Transverse colon (tissue), 4 donors: ENCODE measurements at regions not wholly inside any gene's neighbourhood (a gene's known extent, or its start where the extent isn't known, plus 50 kb on each side); places are given as distances from the start of the nearest gene placed in this dataset.

Experiments
- DNase-seq: peaks from one replicate; pipeline ENCODE4 v3.0.0-alpha.2; 2019
- H3K27ac ChIP-seq, 4 donors: fragments of 200-600 bp; sonication (generic); 2 replicates each; pipeline ENCODE4 v1.5.1; 2016 to 2018; ENCODE audit warnings: inconsistent platforms in 4 of 4
- H3K27me3 ChIP-seq: fragments of 200-600 bp; sonication (generic); 2 replicates; pipeline ENCODE4 v1.5.1; 2017; ENCODE audit warnings: inconsistent platforms
- H3K36me3 ChIP-seq, 4 donors: fragments of 200-600 bp; sonication (generic); 2 replicates each; pipeline ENCODE4 v1.5.1; 2017 to 2019; ENCODE audit warnings: inconsistent platforms in 4 of 4
- H3K4me1 ChIP-seq, 4 donors: fragments of 200-600 bp; sonication (generic); 2 replicates each; pipeline ENCODE4 v1.5.1; 2017 to 2020; ENCODE audit warnings: inconsistent platforms in 4 of 4
- H3K4me3 ChIP-seq, 4 donors: fragments of 200-600 bp; sonication (generic); 1 replicate in 1 of 4; 2 replicates in 3 of 4; pipeline versions ENCODE4 v1.5.1 to v1.6.1; 2017 to 2019; ENCODE audit warnings: inconsistent platforms in 4 of 4
- H3K9me3 ChIP-seq, 2 donors: fragments of 200-600 bp; sonication (generic); 2 replicates each; pipeline ENCODE4 v1.5.1; 2017 to 2019; ENCODE audit warnings: inconsistent platforms in 2 of 2
- CTCF ChIP-seq, 5 experiments: fragments of 200-600 bp in 3 of 5; fragments of 450-650 bp in 2 of 5; sonication (generic) in 3 of 5; IDR thresholded peaks; 1 replicate in 2 of 5; 2 replicates in 3 of 5; pipeline ENCODE4 v1.5.1; 2016 to 2017; ENCODE audit warnings: antibody characterized with exemption in 5 of 5, inconsistent platforms in 3 of 5, mild to moderate bottlenecking in 2 of 5, moderate library complexity in 1 of 5
- EP300 ChIP-seq: sonication (generic); formaldehyde crosslinking; IDR thresholded peaks from one replicate; pipeline ENCODE4 v1.6.1; 2017; ENCODE audit warnings: antibody characterized with exemption, low read depth
- POLR2A ChIP-seq: fragments of 450-650 bp; IDR thresholded peaks from one replicate; pipeline ENCODE4 v1.6.1; 2016; ENCODE audit warnings: antibody characterized with exemption, mild to moderate bottlenecking, moderate library complexity
- POLR2AphosphoS5 ChIP-seq, 3 donors: sonication (generic); formaldehyde crosslinking; IDR thresholded peaks; one replicate each; pipeline ENCODE4 v1.6.1; 2016; ENCODE audit warnings: antibody characterized with exemption in 3 of 3
- WGBS, 2 donors: methylation state at CpG; one replicate each; pipeline ENCODE4 v1.1.5; 2018; ENCODE audit warnings: low coverage in 1 of 2; 5-methylcytosine and 5-hydroxymethylcytosine counted together
- in situ Hi-C, 4 donors: fragments of 200-750 bp; cut with MboI; loops; one replicate each; pipeline versions ENCODE4 v1.15.0 to v1.15.1; 2017; ENCODE audit warnings: low sequenced_read_pairs in 3 of 4, low pct_ligation_motif_present in 1 of 4, low pct_unique_long_range_greater_than_20kb in 1 of 4
- intact Hi-C: fragments of 100-400 bp; cut with DNase I; formaldehyde crosslinking; loops from one replicate; pipeline ENCODE4 v1.15.1; 2023; ENCODE audit warnings: low total_unique reads

GRCh38 chr2:6524691-6525474, 340.8 kb downstream of the CMPK2 start:
- WGBS, 2 donors = 51 to 56% methylated on average over 7 to 13 of the region's 13 CpGs

GRCh38 chr2:6525475-6525964, 340.2 kb downstream of the CMPK2 start:
- no peaks in the 10 kb centered on the region for H3K36me3 ChIP-seq
- H3K9me3 ChIP-seq = no peaks in the 10 kb centered on the region
- intact Hi-C loops (no loop called here), in situ Hi-C loops (loop anchor here in 2 of 4 donors (10.0 kb wide), 1 partner anchor 171 kb away; no protein-coding TSS in a partner anchor)
- DNase-seq = no peak
- no peaks in the 10 kb centered on the region for H3K27me3 ChIP-seq
- WGBS, 2 donors = 75 to 84% methylated on average over 3 to 6 of the region's 6 CpGs
- no peaks in the 10 kb centered on the region for H3K4me1 ChIP-seq
- no peak overlapping the region for H3K27ac ChIP-seq
- TF ChIP-seq CTCF (IDR thresholded peaks at IDR 0.05) = no peak
- no peak for TF ChIP-seq POLR2AphosphoS5 (IDR thresholded peaks at IDR 0.05)
- TF ChIP-seq EP300 = no peak
- no peak for TF ChIP-seq POLR2A
- H3K4me3 ChIP-seq = no peak overlapping the region

More at GRCh38 chr2:6524691-6525474, 340.8 kb downstream of the CMPK2 start:
- H3K4me3 ChIP-seq = no peak overlapping the region
- no peak for DNase-seq
- no peaks in the 10 kb centered on the region for H3K4me1 ChIP-seq
- in situ Hi-C loops (loop anchor here in 2 of 4 donors (10.0 kb wide), 1 partner anchor 170 kb away; no protein-coding TSS in a partner anchor), intact Hi-C loops (no loop called here)
- H3K36me3 ChIP-seq = no peaks in the 10 kb centered on the region
- no peak overlapping the region for H3K27ac ChIP-seq
- H3K27me3 ChIP-seq = no peaks in the 10 kb centered on the region
- no peaks in the 10 kb centered on the region for H3K9me3 ChIP-seq
- TF ChIP-seq CTCF (IDR thresholded peaks at IDR 0.05) (no peak), EP300 (no peak), POLR2AphosphoS5 (IDR thresholded peaks at IDR 0.05) (no peak), POLR2A (no peak)

- TF ChIP-seq CTCF (IDR thresholded peaks at IDR 0.05) (peak in 4 of 5 experiments; percentile 26 to 67 (median 46)), POLR2AphosphoS5 (IDR thresholded peaks at IDR 0.05) (no peak), POLR2A (no peak), EP300 (no peak)
- no peaks in the 10 kb centered on the region for H3K27me3 ChIP-seq
- DNase-seq = peak; percentile 11
- H3K4me1 ChIP-seq = no peaks in the 10 kb centered on the region
- H3K36me3 ChIP-seq = no peaks in the 10 kb centered on the region
- no peak overlapping the region for H3K4me3 ChIP-seq
- in situ Hi-C loops = loop anchor here in 2 of 4 donors (10.0 kb wide), 1 partner anchor 171 kb away; no protein-coding TSS in a partner anchor
- no peak overlapping the region for H3K27ac ChIP-seq
- intact Hi-C loops = loop anchor here (2.0 kb wide), 1 partner anchor 69 kb away; no protein-coding TSS in a partner anchor
- no peaks in the 10 kb centered on the region for H3K9me3 ChIP-seq
- 65 to 73% methylated on average over 5 to 6 of the region's 6 CpGs for WGBS, 2 donors
Observed at GRCh38 chr2:6526093-6526824, 339.4 kb downstream of the CMPK2 start.

GRCh38 chr2:6531304-6531703, 334.4 kb downstream of the CMPK2 start:
- TF ChIP-seq POLR2AphosphoS5 (IDR thresholded peaks at IDR 0.05) (no peak), POLR2A (no peak), CTCF (IDR thresholded peaks at IDR 0.05) (no peak), EP300 (no peak)
- in situ Hi-C loops (no loop called here), intact Hi-C loops (no loop called here)
- Histone ChIP-seq H3K36me3 (no peaks in the 10 kb centered on the region), H3K27ac (no peak overlapping the region), H3K4me1 (no peaks in the 10 kb centered on the region), H3K9me3 (no peaks in the 10 kb centered on the region), H3K4me3 (no peak overlapping the region), H3K27me3 (peaks cover 3% of the 10 kb centered on the region)
- 78 to 83% methylated on average over 2 of the region's 2 CpGs for WGBS, 2 donors
- no peak for DNase-seq
